NCI-H2227 treated with DMSO at 0.1 percent for 48 hours (cell line): ENCODE measurements at regions not wholly inside any gene's neighbourhood (a gene's known extent, or its start where the extent isn't known, plus 50 kb on each side); places are given as distances from the start of the nearest gene placed in this dataset.

Source experiments
- DNase-seq: peaks from one replicate; lab custom pipeline; 2025; lab: John Stamatoyannopoulos, UW

GRCh38 chr3:29050155-29050554 is 230.7 kb upstream of the RBMS3 start:
- no peak for DNase-seq

- no peak for DNase-seq
These were observed 223.5 kb upstream of the RBMS3 start for GRCh38 chr3:29057326-29057725.

GRCh38 chr3:29064085-29064484 is 216.8 kb upstream of the RBMS3 start:
- no peak for DNase-seq

- DNase-seq, result peak; percentile 28
These were observed 215.6 kb upstream of the RBMS3 start for GRCh38 chr3:29065211-29065785.

- no peak for DNase-seq
These were observed 213.9 kb upstream of the RBMS3 start for GRCh38 chr3:29067007-29067406.

- DNase-seq, result no peak
These were observed 209.8 kb upstream of the RBMS3 start for GRCh38 chr3:29070959-29071634.

GRCh38 chr3:29072611-29073010 is 208.3 kb upstream of the RBMS3 start:
- no peak for DNase-seq

GRCh38 chr3:29077356-29077755 is 203.5 kb upstream of the RBMS3 start:
- no peak for DNase-seq

GRCh38 chr3:29079358-29079757 is 201.5 kb upstream of the RBMS3 start:
- no peak for DNase-seq

GRCh38 chr3:29080967-29081366 is 199.9 kb upstream of the RBMS3 start:
- no peak for DNase-seq

GRCh38 chr3:29083081-29083480 is 197.8 kb upstream of the RBMS3 start:
- DNase-seq, result no peak

- DNase-seq, result no peak
These were observed 197.2 kb upstream of the RBMS3 start for GRCh38 chr3:29083676-29084075.

GRCh38 chr3:29088579-29088978 is 192.3 kb upstream of the RBMS3 start:
- no peak for DNase-seq

GRCh38 chr3:29090912-29091597 is 189.8 kb upstream of the RBMS3 start:
- DNase-seq, result no peak

- no peak for DNase-seq
These were observed 189.2 kb upstream of the RBMS3 start for GRCh38 chr3:29091599-29092189.

GRCh38 chr3:29092348-29092747 is 188.5 kb upstream of the RBMS3 start:
- no peak for DNase-seq

- no peak for DNase-seq
These were observed 181.6 kb upstream of the RBMS3 start for GRCh38 chr3:29099296-29099695.

GRCh38 chr3:29099775-29100174 is 181.1 kb upstream of the RBMS3 start:
- no peak for DNase-seq

GRCh38 chr3:29100292-29100691 is 180.6 kb upstream of the RBMS3 start:
- no peak for DNase-seq

- DNase-seq, result no peak
These were observed 152.9 kb upstream of the RBMS3 start for GRCh38 chr3:29128001-29128400.

GRCh38 chr3:29137601-29138000 is 143.3 kb upstream of the RBMS3 start:
- no peak for DNase-seq

GRCh38 chr3:29138171-29138570 is 142.7 kb upstream of the RBMS3 start:
- no peak for DNase-seq

- DNase-seq, result no peak
These were observed 140.2 kb upstream of the RBMS3 start for GRCh38 chr3:29140666-29141065.
